ENCODE measurements at regions not wholly inside any gene's neighbourhood (a gene's known extent, or its start where the extent isn't known, plus 50 kb on each side); places are given as distances from the start of the nearest gene placed in this dataset.

GRCh38 chr2:216920143-216920876 lies 60.4 kb upstream of the TNP1 start:
- H3K4me3 ChIP-seq (ENCODE audit: control extremely low read depth in 1 of 5, extremely low read depth in 1 of 5, insufficient read depth in 1 of 5, low read depth in 2 of 5, low read length in 4 of 5), result no peak overlapping the region
- H3K27me3 Mint-ChIP-seq, result peaks cover 4% of the 10 kb centered on the region
- H3K4me3 Mint-ChIP-seq, result no peak overlapping the region
- peaks cover 4% of the 10 kb centered on the region for H3K4me1 Mint-ChIP-seq
- H4K20me1 ChIP-seq (ENCODE audit: control insufficient read depth, insufficient read depth, low read length, poor library complexity, severe bottlenecking), result no peaks in the 10 kb centered on the region
- TF ChIP-seq CTCF (IDR thresholded peaks at IDR 0.05) (no peak), EZH2 (IDR thresholded peaks at IDR 0.05; ENCODE audit: borderline replicate concordance, insufficient read depth, low read depth, low read length, poor library complexity, severe bottlenecking) (no peak)
- no peaks in the 10 kb centered on the region for H3K9me3 Mint-ChIP-seq (ENCODE audit: insufficient read depth)
- 89% methylated on average over 8 of the region's 8 CpGs for WGBS (ENCODE audit: insufficient coverage)
- no peak for DNase-seq
- H3K9me3 ChIP-seq (ENCODE audit: control extremely low read depth in 1 of 3, control insufficient read depth in 2 of 3, insufficient read depth in 1 of 3, low read length in 2 of 3), result peaks cover 0 to 15% (median 0%) of the 10 kb centered on the region in 3 donors
- no peaks in the 10 kb centered on the region for H3K79me2 ChIP-seq (ENCODE audit: control insufficient read depth, insufficient read depth, low read length)
- H3K36me3 ChIP-seq (replicated peaks in 1 of 2; ENCODE audit: control extremely low read depth in 1 of 2, control insufficient read depth in 1 of 2, extremely low read depth in 1 of 2, insufficient read depth in 2 of 2, low read length in 1 of 2), result no peaks in the 10 kb centered on the region
- no peak overlapping the region for H2AFZ ChIP-seq (ENCODE audit: insufficient read depth, low read depth, low read length, poor library complexity, severe bottlenecking)
- H3K27me3 ChIP-seq (replicated peaks in 1 of 4; ENCODE audit: control extremely low read depth in 1 of 4, control insufficient read depth in 3 of 4, insufficient read depth in 4 of 4, low read length in 3 of 4), result no peaks in the 10 kb centered on the region
- ChIA-PET POLR2A (no interaction called here), CTCF (no interaction called here)
- H3K4me1 ChIP-seq (ENCODE audit: control insufficient read depth in 2 of 2, insufficient read depth in 2 of 2, low read length in 2 of 2), result peaks cover 0 to 3% of the 10 kb centered on the region in 2 donors
- no peak overlapping the region for H3K4me2 ChIP-seq (replicated peaks; ENCODE audit: low read depth, low read length, poor library complexity, severe bottlenecking)
- H3K9ac ChIP-seq (ENCODE audit: low read length), result no peak overlapping the region
- no peak overlapping the region for H3K27ac ChIP-seq (ENCODE audit: low read length in 2 of 2)
- intact Hi-C loops (cut with micrococcal nuclease), result no loop called here
- H3K27ac Mint-ChIP-seq, result no peak overlapping the region
- ATAC-seq (ENCODE audit: low read depth), result no peak

- H3K4me1 ChIP-seq (ENCODE audit: control insufficient read depth in 2 of 2, insufficient read depth in 2 of 2, low read length in 2 of 2), result peaks cover 0 to 3% of the 10 kb centered on the region in 2 donors
- WGBS (ENCODE audit: insufficient coverage), result 99% methylated on average over 5 of the region's 6 CpGs
- POLR2A ChIA-PET, result no interaction called here
- H3K36me3 ChIP-seq (replicated peaks in 1 of 2; ENCODE audit: control extremely low read depth in 1 of 2, control insufficient read depth in 1 of 2, extremely low read depth in 1 of 2, insufficient read depth in 2 of 2, low read length in 1 of 2), result no peaks in the 10 kb centered on the region
- no peak for ATAC-seq (ENCODE audit: low read depth)
- CTCF ChIA-PET, result no interaction called here
- no peak overlapping the region for H3K4me3 ChIP-seq (ENCODE audit: control extremely low read depth in 1 of 5, extremely low read depth in 1 of 5, insufficient read depth in 1 of 5, low read depth in 2 of 5, low read length in 4 of 5)
- H3K27ac Mint-ChIP-seq, result no peak overlapping the region
- H3K9me3 ChIP-seq (ENCODE audit: control extremely low read depth in 1 of 3, control insufficient read depth in 2 of 3, insufficient read depth in 1 of 3, low read length in 2 of 3), result peaks cover 0 to 15% (median 0%) of the 10 kb centered on the region in 3 donors
- no peaks in the 10 kb centered on the region for H3K79me2 ChIP-seq (ENCODE audit: control insufficient read depth, insufficient read depth, low read length)
- intact Hi-C loops (cut with micrococcal nuclease), result no loop called here
- peaks cover 4% of the 10 kb centered on the region for H3K4me1 Mint-ChIP-seq
- no peaks in the 10 kb centered on the region for H4K20me1 ChIP-seq (ENCODE audit: control insufficient read depth, insufficient read depth, low read length, poor library complexity, severe bottlenecking)
- no peak overlapping the region for H3K4me3 Mint-ChIP-seq
- DNase-seq, result no peak
- no peak overlapping the region for H3K27ac ChIP-seq (ENCODE audit: low read length in 2 of 2)
- H3K9me3 Mint-ChIP-seq (ENCODE audit: insufficient read depth), result no peaks in the 10 kb centered on the region
- H3K4me2 ChIP-seq (replicated peaks; ENCODE audit: low read depth, low read length, poor library complexity, severe bottlenecking), result no peak overlapping the region
- no peak overlapping the region for H2AFZ ChIP-seq (ENCODE audit: insufficient read depth, low read depth, low read length, poor library complexity, severe bottlenecking)
- peaks cover 13% of the 10 kb centered on the region for H3K27me3 Mint-ChIP-seq
- TF ChIP-seq EZH2 (IDR thresholded peaks at IDR 0.05; ENCODE audit: borderline replicate concordance, insufficient read depth, low read depth, low read length, poor library complexity, severe bottlenecking), result no peak
- TF ChIP-seq CTCF (IDR thresholded peaks at IDR 0.05), result no peak
- no peak overlapping the region for H3K9ac ChIP-seq (ENCODE audit: low read length)
- no peaks in the 10 kb centered on the region for H3K27me3 ChIP-seq (replicated peaks in 1 of 4; ENCODE audit: control extremely low read depth in 1 of 4, control insufficient read depth in 3 of 4, insufficient read depth in 4 of 4, low read length in 3 of 4)
These were observed 58.3 kb upstream of the TNP1 start for GRCh38 chr2:216918088-216918680.
